Suprapubic skin (tissue), 4 donors: ENCODE measurements at regions not wholly inside any gene's neighbourhood (a gene's known extent, or its start where the extent isn't known, plus 50 kb on each side); places are given as distances from the start of the nearest gene placed in this dataset.

Experiments
- DNase-seq, 2 donors: peaks; one replicate each; pipeline ENCODE4 v3.0.0-alpha.2; 2019; ENCODE audit warnings: low spot score in 2 of 2
- H3K27ac ChIP-seq: fragments of 200-600 bp; sonication (generic); one replicate; pipeline ENCODE4 v1.5.1; 2019
- H3K27me3 ChIP-seq: fragments of 200-600 bp; sonication (generic); one replicate; pipeline ENCODE4 v1.5.1; 2019
- H3K36me3 ChIP-seq: fragments of 200-600 bp; sonication (generic); one replicate; pipeline ENCODE4 v1.5.1; 2019
- H3K4me1 ChIP-seq: fragments of 200-600 bp; sonication (generic); one replicate; pipeline ENCODE4 v1.5.1; 2019
- H3K4me3 ChIP-seq: fragments of 200-600 bp; sonication (generic); one replicate; pipeline ENCODE4 v1.5.1; 2019; ENCODE audit warnings: mild to moderate bottlenecking
- H3K9me3 ChIP-seq: fragments of 200-600 bp; sonication (generic); one replicate; pipeline ENCODE4 v1.5.1; 2019
- CTCF ChIP-seq, 2 donors: fragments of 200-600 bp in 1 of 2; fragments of 450-650 bp in 1 of 2; sonication (generic) in 1 of 2; IDR thresholded peaks; one replicate each; pipeline ENCODE4 v1.5.1; 2016 to 2019; ENCODE audit warnings: antibody characterized with exemption in 2 of 2, mild to moderate bottlenecking in 1 of 2, moderate library complexity in 1 of 2
- EP300 ChIP-seq: sonication (generic); formaldehyde crosslinking; IDR thresholded peaks from one replicate; pipeline ENCODE4 v1.6.1; 2017; ENCODE audit warnings: antibody characterized with exemption
- POLR2A ChIP-seq, 2 donors: fragments of 450-650 bp; IDR thresholded peaks; one replicate each; pipeline ENCODE4 v1.6.1; 2017; ENCODE audit warnings: antibody characterized with exemption in 2 of 2, mild to moderate bottlenecking in 2 of 2, moderate library complexity in 2 of 2
- POLR2AphosphoS5 ChIP-seq, 3 donors: sonication (generic); formaldehyde crosslinking; IDR thresholded peaks; one replicate each; pipeline ENCODE4 v1.6.1; 2017; ENCODE audit warnings: antibody characterized with exemption in 3 of 3
- WGBS: methylation state at CpG from one replicate; pipeline ENCODE4 v1.1.5; 2018; 5-methylcytosine and 5-hydroxymethylcytosine counted together

- no peaks in the 10 kb centered on the region for H3K27me3 ChIP-seq
- H3K4me1 ChIP-seq: no peaks in the 10 kb centered on the region
- H3K9me3 ChIP-seq: no peaks in the 10 kb centered on the region
- WGBS: 90% methylated on average over 7 of the region's 8 CpGs
- no peaks in the 10 kb centered on the region for H3K36me3 ChIP-seq
- no peak for DNase-seq
- TF ChIP-seq POLR2AphosphoS5 (IDR thresholded peaks at IDR 0.05) (no peak), EP300 (no peak), POLR2A (IDR thresholded peaks at IDR 0.05) (no peak), CTCF (IDR thresholded peaks at IDR 0.05) (no peak)
- no peak overlapping the region for H3K4me3 ChIP-seq
- no peak overlapping the region for H3K27ac ChIP-seq
Observed at GRCh38 chr15:47362118-47362905, 355.0 kb upstream of the SEMA6D start.

GRCh38 chr15:47363653-47364052 lies 353.7 kb upstream of the SEMA6D start:
- Histone ChIP-seq H3K9me3 (no peaks in the 10 kb centered on the region), H3K27me3 (no peaks in the 10 kb centered on the region), H3K4me1 (no peaks in the 10 kb centered on the region), H3K4me3 (no peak overlapping the region), H3K36me3 (no peaks in the 10 kb centered on the region), H3K27ac (no peak overlapping the region)
- DNase-seq: no peak
- no peak for TF ChIP-seq CTCF (IDR thresholded peaks at IDR 0.05)
- TF ChIP-seq EP300: no peak
- no peak for TF ChIP-seq POLR2A (IDR thresholded peaks at IDR 0.05)
- TF ChIP-seq POLR2AphosphoS5 (IDR thresholded peaks at IDR 0.05): no peak
- 70% methylated on average over 5 of the region's 5 CpGs for WGBS

DNA sequence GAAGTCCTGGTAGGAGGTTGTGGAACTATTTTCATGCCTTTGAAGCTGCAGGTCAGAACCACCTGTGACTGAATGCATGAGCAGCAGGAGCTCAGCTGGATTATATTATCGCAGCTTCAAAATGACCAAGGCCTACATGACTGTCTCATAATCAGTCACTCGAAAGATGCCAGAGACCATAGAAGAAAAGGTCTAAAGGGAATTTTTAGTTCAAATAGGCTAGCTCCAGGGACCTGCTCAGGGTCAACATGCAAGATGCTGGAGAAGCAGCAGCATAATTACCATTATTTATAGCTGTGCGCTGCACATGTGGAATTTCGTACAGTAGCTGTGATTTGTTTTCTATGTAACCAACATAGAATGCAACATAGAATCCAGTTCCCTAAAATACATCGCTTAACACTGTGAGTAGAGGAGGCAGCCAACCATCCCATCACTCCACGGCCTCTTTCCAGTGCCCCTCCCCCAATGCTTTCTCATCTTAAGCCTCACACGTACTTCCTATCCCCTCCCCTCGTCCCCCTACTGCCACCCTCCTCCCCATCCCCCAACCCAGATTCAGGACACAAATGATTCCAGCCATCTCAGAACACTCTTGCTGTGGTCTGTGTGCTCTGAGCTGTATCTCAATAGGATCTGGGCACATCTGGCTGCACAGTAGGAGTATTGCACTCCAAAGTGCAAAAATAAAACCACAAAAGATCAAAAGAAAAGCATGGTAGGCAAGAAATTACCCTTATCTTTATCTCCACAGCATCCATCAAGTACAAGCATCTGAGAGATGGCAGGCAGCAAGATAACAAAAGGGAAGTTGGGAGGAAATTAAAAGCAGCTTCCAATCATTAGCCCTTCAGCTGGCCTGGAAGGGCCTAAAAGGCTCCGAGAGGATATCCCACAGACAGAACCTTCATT lies 352.8 kb upstream of the SEMA6D start:
- DNase-seq: no peak
- no peaks in the 10 kb centered on the region for H3K27me3 ChIP-seq
- WGBS: 77% methylated on average over 9 of the region's 9 CpGs
- H3K36me3 ChIP-seq: no peaks in the 10 kb centered on the region
- TF ChIP-seq CTCF (IDR thresholded peaks at IDR 0.05) (no peak), EP300 (no peak), POLR2A (IDR thresholded peaks at IDR 0.05) (no peak), POLR2AphosphoS5 (IDR thresholded peaks at IDR 0.05) (no peak)
- no peaks in the 10 kb centered on the region for H3K4me1 ChIP-seq
- no peak overlapping the region for H3K4me3 ChIP-seq
- no peak overlapping the region for H3K27ac ChIP-seq
- H3K9me3 ChIP-seq: no peaks in the 10 kb centered on the region

DNA sequence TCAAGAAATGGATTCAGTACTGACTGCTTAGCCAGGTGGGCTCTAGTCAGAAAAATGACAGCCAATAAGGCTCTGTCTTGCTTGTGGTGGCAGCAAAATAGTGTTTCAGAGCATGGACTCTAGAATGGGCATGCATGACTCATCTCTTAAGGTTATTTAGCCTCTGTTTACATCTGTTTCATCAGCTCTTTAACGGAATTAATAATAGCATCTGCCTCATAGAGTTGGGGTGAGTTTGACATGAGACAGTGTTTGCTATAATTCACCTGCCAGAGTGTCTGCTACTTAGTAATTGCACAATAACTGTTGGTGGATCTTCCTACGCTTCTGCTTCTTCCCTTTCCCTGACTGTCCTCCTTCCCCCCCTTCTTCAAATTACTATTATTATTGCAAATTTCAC lies 350.4 kb upstream of the SEMA6D start:
- 77% methylated on average over 2 of the region's 2 CpGs for WGBS
- Histone ChIP-seq H3K4me3 (no peak overlapping the region), H3K27me3 (no peaks in the 10 kb centered on the region), H3K4me1 (no peaks in the 10 kb centered on the region), H3K36me3 (no peaks in the 10 kb centered on the region), H3K9me3 (no peaks in the 10 kb centered on the region), H3K27ac (no peak overlapping the region)
- TF ChIP-seq POLR2AphosphoS5 (IDR thresholded peaks at IDR 0.05): no peak
- no peak for DNase-seq

GRCh38 chr15:47367726-47368390 lies 349.4 kb upstream of the SEMA6D start:
- no peaks in the 10 kb centered on the region for H3K36me3 ChIP-seq
- no peak overlapping the region for H3K27ac ChIP-seq
- no peak for DNase-seq
- TF ChIP-seq POLR2AphosphoS5 (IDR thresholded peaks at IDR 0.05) (no peak), POLR2A (IDR thresholded peaks at IDR 0.05) (no peak), CTCF (IDR thresholded peaks at IDR 0.05) (no peak), EP300 (no peak)
- H3K4me1 ChIP-seq: no peaks in the 10 kb centered on the region
- no peaks in the 10 kb centered on the region for H3K27me3 ChIP-seq
- no peak overlapping the region for H3K4me3 ChIP-seq
- H3K9me3 ChIP-seq: no peaks in the 10 kb centered on the region
- WGBS: 50% methylated on average over 3 of the region's 3 CpGs
